ENCODE measurements at regions not wholly inside any gene's neighbourhood (a gene's known extent, or its start where the extent isn't known, plus 50 kb on each side); places are given as distances from the start of the nearest gene placed in this dataset.

- no peaks in the 10 kb centered on the region for H3K36me3 ChIP-seq (ENCODE audit: insufficient read depth, low read length)
- no peaks in the 10 kb centered on the region for H3K27me3 ChIP-seq (ENCODE audit: insufficient read depth, low read length, poor library complexity)
- no peaks in the 10 kb centered on the region for H3K9me3 ChIP-seq (ENCODE audit: insufficient read depth, low read length, severe bottlenecking)
- no peaks in the 10 kb centered on the region for H4K20me1 ChIP-seq (ENCODE audit: insufficient read depth, low read length)
- H3K4me2 ChIP-seq (ENCODE audit: insufficient read depth, low read length): no peak overlapping the region
- H2AFZ ChIP-seq (ENCODE audit: low read depth, low read length): no peak overlapping the region
- DNase-seq (no peak), ATAC-seq (ENCODE audit: insufficient read depth, low read depth) (no peak)
- H3K27ac ChIP-seq (ENCODE audit: low read length): no peak overlapping the region
- no peak overlapping the region for H3K9ac ChIP-seq (ENCODE audit: low read depth, low read length)
- TF ChIP-seq EZH2 (IDR thresholded peaks at IDR 0.05; ENCODE audit: borderline replicate concordance, low read depth, low read length, severe bottlenecking) (no peak), CTCF (IDR thresholded peaks at IDR 0.05; ENCODE audit: borderline replicate concordance, extremely low read depth, low read length, poor library complexity, severe bottlenecking) (no peak)
- no peaks in the 10 kb centered on the region for H3K79me2 ChIP-seq (ENCODE audit: insufficient read depth, low read length)
- H3K4me3 ChIP-seq (ENCODE audit: low read depth in 1 of 2, low read length in 2 of 2): no peak overlapping the region
- H3K4me1 ChIP-seq (ENCODE audit: insufficient read depth, low read length): no peaks in the 10 kb centered on the region
Observed at GRCh38 chrX:146238173-146238572, 420.5 kb downstream of the SLITRK2 start.

GRCh38 chrX:146241902-146242301 lies 424.3 kb downstream of the SLITRK2 start:
- Histone ChIP-seq H3K9me3 (ENCODE audit: insufficient read depth, low read length, severe bottlenecking) (no peaks in the 10 kb centered on the region), H3K4me3 (ENCODE audit: low read depth in 1 of 2, low read length in 2 of 2) (no peak overlapping the region), H3K4me1 (ENCODE audit: insufficient read depth, low read length) (no peaks in the 10 kb centered on the region), H3K27ac (ENCODE audit: low read length) (no peak overlapping the region), H3K9ac (ENCODE audit: low read depth, low read length) (no peak overlapping the region), H3K79me2 (ENCODE audit: insufficient read depth, low read length) (no peaks in the 10 kb centered on the region), H2AFZ (ENCODE audit: low read depth, low read length) (no peak overlapping the region), H3K36me3 (ENCODE audit: insufficient read depth, low read length) (no peaks in the 10 kb centered on the region), H3K4me2 (ENCODE audit: insufficient read depth, low read length) (no peak overlapping the region), H3K27me3 (ENCODE audit: insufficient read depth, low read length, poor library complexity) (no peaks in the 10 kb centered on the region), H4K20me1 (ENCODE audit: insufficient read depth, low read length) (no peaks in the 10 kb centered on the region)
- DNase-seq (no peak), ATAC-seq (ENCODE audit: insufficient read depth, low read depth) (no peak)
- TF ChIP-seq CTCF (IDR thresholded peaks at IDR 0.05; ENCODE audit: borderline replicate concordance, extremely low read depth, low read length, poor library complexity, severe bottlenecking) (no peak), EZH2 (IDR thresholded peaks at IDR 0.05; ENCODE audit: borderline replicate concordance, low read depth, low read length, severe bottlenecking) (no peak)

GRCh38 chrX:146243041-146243440 lies 425.4 kb downstream of the SLITRK2 start:
- Histone ChIP-seq H3K9me3 (ENCODE audit: insufficient read depth, low read length, severe bottlenecking) (no peaks in the 10 kb centered on the region), H3K4me3 (ENCODE audit: low read depth in 1 of 2, low read length in 2 of 2) (no peak overlapping the region), H3K27me3 (ENCODE audit: insufficient read depth, low read length, poor library complexity) (no peaks in the 10 kb centered on the region), H3K4me1 (ENCODE audit: insufficient read depth, low read length) (no peaks in the 10 kb centered on the region), H3K9ac (ENCODE audit: low read depth, low read length) (no peak overlapping the region), H3K79me2 (ENCODE audit: insufficient read depth, low read length) (no peaks in the 10 kb centered on the region), H2AFZ (ENCODE audit: low read depth, low read length) (no peak overlapping the region), H3K27ac (ENCODE audit: low read length) (no peak overlapping the region), H4K20me1 (ENCODE audit: insufficient read depth, low read length) (no peaks in the 10 kb centered on the region), H3K4me2 (ENCODE audit: insufficient read depth, low read length) (no peak overlapping the region), H3K36me3 (ENCODE audit: insufficient read depth, low read length) (no peaks in the 10 kb centered on the region)
- no peak for DNase-seq
- TF ChIP-seq EZH2 (IDR thresholded peaks at IDR 0.05; ENCODE audit: borderline replicate concordance, low read depth, low read length, severe bottlenecking): no peak
- no peak for TF ChIP-seq CTCF (IDR thresholded peaks at IDR 0.05; ENCODE audit: borderline replicate concordance, extremely low read depth, low read length, poor library complexity, severe bottlenecking)
- ATAC-seq (ENCODE audit: insufficient read depth, low read depth): no peak

- H3K79me2 ChIP-seq (ENCODE audit: insufficient read depth, low read length): no peaks in the 10 kb centered on the region
- no peak overlapping the region for H3K27ac ChIP-seq (ENCODE audit: low read length)
- no peak overlapping the region for H3K9ac ChIP-seq (ENCODE audit: low read depth, low read length)
- H3K9me3 ChIP-seq (ENCODE audit: insufficient read depth, low read length, severe bottlenecking): no peaks in the 10 kb centered on the region
- no peak overlapping the region for H3K4me3 ChIP-seq (ENCODE audit: low read depth in 1 of 2, low read length in 2 of 2)
- H4K20me1 ChIP-seq (ENCODE audit: insufficient read depth, low read length): no peaks in the 10 kb centered on the region
- no peak for TF ChIP-seq EZH2 (IDR thresholded peaks at IDR 0.05; ENCODE audit: borderline replicate concordance, low read depth, low read length, severe bottlenecking)
- TF ChIP-seq CTCF (IDR thresholded peaks at IDR 0.05; ENCODE audit: borderline replicate concordance, extremely low read depth, low read length, poor library complexity, severe bottlenecking): no peak
- no peaks in the 10 kb centered on the region for H3K4me1 ChIP-seq (ENCODE audit: insufficient read depth, low read length)
- no peak overlapping the region for H2AFZ ChIP-seq (ENCODE audit: low read depth, low read length)
- ATAC-seq (ENCODE audit: insufficient read depth, low read depth) (no peak), DNase-seq (no peak)
- H3K4me2 ChIP-seq (ENCODE audit: insufficient read depth, low read length): no peak overlapping the region
- H3K36me3 ChIP-seq (ENCODE audit: insufficient read depth, low read length): no peaks in the 10 kb centered on the region
- H3K27me3 ChIP-seq (ENCODE audit: insufficient read depth, low read length, poor library complexity): no peaks in the 10 kb centered on the region
Observed at GRCh38 chrX:146259207-146259606, 441.6 kb downstream of the SLITRK2 start.

Measured in DND-41 (cell line).